Left kidney (tissue), 1 donor: ENCODE measurements at regions not wholly inside any gene's neighbourhood (a gene's known extent, or its start where the extent isn't known, plus 50 kb on each side); places are given as distances from the start of the nearest gene placed in this dataset.
A peak's percentile ranks its signal among the peaks of the same experiment; 100 is the strongest.

Experiments used
- DNase-seq: peaks from one replicate; pipeline ENCODE4 v3.0.0-alpha.2; 2013

DNA sequence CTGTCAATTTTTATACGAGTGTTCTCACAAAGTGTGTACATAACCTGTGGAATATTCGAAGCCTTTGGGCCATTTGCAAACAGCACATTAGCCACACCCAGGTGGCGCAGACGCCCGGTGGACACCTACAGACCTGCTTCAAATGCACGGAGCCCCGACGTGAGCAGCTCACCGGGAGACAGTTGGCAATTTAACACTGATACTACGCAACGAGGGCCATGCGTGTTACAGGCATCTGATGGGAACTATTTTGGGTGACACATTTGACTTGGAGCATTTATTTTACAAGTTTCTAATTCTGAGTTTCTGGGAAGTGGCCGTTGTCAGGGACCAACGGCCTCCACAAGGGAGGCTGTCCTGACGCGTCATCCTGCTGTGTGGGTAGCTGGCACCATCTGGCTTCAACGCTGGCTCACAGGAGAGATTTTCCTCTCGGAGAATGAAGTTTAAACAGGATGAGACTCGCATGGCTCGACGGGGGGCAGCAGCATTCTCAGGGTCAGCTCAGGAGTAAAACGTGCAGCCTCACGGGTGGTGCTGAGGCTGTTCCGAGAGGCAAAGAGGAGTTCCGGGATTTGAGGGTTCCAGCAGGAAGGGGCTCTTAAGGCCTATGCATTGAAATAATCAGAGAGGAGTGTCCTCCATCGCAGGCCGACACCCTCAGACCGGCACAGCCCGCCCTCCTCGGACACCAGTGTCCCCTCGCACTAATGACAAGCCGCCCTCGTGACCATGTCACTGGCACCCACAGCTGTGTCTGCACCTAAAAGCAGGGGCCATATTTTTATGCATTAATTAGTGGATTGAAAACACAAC lies 207.4 kb downstream of the DLL1 start:
- DNase-seq: no peak

DNA sequence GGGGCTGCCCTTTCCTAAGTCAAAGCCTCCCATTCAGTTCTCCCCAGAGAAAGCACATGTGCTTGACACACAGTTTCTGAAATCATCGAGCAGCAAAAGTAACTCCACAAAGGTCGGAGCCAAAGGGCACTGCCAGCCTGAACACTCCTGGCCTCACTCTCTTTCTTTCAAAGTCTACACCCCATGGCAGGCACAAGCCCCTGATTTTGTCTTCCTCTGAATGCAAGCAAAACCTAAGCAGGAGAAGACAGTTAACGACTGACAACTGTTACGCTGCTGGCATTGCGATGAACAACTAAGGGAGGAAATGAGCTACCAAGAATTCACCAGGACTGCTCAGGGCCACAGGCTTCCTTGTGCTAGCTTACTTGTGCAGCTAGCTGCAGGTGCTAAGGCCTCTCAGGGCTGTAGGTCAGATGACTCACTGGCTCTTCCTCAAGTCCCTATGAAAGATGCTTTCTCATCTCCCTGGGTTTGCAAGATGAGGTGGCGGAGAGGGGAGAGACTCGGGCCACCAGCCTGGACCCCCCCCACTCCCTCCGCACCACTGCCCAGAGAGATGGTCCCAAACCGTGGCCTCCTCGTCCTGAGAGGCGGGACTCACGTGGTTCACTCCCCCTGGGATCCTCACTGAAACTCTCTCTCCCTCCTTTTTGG lies 208.2 kb downstream of the DLL1 start:
- no peak for DNase-seq

DNA sequence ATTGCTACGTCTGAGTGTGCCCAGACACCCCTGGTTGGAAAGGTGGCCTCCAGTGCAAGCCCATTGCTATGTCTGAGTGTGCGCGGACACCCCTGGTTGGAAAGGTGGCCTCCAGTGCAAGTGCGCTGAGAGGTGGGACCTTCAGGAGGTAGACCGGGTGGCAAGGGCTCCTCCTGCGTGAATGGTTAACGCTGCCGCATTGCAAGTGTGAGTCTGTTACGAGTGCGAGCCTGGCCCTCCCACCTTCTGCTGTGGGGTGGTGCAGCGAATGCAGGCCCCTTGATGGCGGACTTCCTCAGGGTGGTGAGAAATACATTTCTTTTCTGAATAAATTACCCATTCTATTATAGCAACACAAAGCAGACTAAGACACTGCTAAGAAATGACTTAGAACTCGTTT lies 208.8 kb downstream of the DLL1 start:
- DNase-seq: no peak

DNA sequence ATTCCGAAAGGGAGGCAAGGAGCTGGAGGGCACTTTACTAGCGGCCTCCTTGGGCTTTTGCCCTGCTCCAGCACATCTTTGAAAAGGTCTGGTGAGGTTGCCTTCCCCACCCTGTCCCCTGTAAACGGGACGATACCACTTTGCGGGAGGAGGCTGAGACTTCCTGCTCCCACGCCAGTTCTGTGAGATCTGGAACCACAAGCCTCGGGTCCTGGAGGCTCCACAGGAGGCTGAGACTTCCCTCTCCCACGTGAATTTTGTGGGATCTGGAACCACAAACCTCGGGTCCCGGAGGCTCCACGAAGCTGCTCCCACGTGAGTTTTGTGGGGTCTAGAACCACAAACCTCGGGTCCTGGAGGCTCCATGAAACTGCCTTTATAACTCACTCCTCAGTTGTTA lies 209.3 kb downstream of the DLL1 start:
- no peak for DNase-seq

DNA sequence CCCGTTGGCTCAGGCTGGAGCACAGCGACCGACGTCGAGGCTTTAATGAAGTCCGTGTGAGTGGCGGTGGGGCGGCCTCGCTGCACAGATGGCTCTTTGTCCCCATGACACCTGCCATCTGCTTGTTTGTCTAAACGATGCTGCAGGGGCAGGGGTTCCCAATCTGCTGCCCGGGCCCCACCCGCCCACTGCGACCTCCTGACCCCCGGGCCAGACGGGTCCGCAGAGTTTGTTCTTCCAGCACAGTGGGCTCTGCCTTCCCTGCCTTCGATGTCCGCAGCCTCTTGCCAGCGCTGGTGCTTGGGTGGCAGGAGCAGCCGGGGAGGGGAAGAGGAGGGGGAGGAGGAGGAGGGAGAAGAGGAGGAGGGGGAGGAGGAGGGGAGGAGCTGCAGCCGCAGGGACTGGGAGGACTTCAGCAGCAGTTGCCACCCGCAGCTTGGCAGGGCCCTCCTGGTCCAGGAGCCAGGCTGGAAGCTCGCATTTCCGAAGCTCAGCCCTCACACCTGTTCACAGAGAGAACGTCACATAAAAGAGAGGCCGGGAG lies 210.0 kb downstream of the DLL1 start:
- no peak for DNase-seq

DNA sequence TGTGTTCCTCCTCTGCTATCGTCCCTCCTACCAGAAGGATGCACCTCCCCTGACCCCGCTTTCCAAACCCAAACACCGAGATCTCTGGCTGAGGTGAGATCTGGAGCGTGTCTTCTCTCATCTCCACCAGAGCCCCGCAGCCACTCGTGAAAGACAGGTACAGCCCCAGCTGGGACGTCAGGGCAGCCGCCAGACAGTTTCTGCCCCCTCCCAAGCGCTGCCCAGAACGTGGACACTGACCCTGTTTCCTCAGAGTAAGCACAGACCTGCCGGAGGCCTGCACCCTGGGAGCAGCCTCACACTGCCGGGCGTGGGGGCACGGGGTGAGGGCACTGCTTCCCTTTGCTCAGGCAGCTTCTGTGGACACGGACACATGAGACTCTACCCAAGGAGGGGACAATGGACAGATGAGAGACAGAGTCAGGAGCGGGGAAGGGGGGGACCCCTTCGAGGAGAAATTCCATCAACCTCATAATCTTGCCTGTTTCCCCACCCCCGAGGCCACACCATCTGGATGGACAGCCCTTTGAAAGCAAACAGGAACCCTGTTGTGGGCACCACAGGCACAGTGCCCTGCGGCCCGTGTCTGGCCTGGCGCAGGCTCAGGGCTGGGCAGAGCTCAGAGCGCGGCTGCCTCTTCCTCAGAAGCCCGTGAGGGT lies 210.6 kb downstream of the DLL1 start:
- no peak for DNase-seq

DNA sequence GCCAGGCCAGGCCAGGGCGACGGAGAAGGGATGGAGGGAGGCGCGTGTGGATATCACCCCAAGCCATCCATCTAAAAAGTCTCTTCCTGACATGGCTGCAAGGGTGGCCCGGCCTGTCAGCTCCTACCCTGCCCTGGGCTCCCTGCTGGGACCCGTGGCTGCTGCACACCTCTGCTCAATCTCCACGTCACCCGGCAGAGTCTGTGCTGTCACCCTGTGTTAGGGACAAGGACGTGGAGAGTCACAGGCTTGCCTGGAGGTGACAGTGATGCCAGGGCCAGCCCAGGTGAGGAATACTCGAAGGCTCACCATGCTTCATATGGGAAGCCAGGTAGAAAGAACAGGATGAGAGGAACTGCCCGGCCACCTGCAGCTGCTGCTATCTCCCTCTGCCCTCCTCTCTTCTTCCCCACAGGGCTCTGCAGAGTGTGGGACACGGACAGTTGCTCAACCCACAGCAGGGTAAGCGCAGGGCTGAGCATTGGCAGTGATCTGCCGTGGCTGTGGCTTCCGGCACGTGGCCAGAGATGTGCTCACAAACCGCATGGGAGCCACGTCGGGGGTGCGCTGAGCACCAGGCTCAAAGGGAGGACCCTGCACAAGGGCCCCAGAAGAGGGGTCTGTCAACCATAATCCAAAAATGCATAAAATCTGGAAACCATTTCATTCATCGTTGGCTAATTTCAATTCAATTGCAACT lies 214.3 kb downstream of the DLL1 start:
- DNase-seq: no peak

DNA sequence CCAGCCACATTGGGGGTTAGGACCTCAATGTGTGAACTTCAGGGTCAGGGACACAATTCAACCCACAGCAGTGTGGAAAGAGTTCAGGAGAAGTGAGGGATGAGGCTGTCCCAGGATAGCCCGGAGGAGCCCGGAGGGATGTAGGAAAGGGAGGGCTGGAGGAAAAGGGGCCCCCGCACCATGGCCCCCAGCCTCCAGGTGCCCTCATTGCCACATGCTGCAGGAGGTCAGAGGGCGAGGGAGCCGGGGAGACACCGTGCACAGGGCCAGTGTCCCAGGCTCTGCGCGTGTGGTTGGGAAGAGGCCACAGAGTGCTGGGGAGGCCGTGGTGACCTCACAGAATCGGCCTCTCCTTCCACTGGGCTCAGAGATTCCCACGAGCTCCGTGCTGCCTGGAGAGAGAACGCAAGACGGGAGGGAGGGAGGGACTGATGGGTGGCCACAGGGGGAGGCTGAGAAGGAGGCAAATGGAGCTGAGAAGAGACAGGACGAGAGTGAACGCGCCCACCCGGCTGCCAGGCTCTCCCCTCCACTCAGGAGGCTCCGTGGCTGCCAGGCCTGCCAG lies 215.1 kb downstream of the DLL1 start:
- no peak for DNase-seq

DNA sequence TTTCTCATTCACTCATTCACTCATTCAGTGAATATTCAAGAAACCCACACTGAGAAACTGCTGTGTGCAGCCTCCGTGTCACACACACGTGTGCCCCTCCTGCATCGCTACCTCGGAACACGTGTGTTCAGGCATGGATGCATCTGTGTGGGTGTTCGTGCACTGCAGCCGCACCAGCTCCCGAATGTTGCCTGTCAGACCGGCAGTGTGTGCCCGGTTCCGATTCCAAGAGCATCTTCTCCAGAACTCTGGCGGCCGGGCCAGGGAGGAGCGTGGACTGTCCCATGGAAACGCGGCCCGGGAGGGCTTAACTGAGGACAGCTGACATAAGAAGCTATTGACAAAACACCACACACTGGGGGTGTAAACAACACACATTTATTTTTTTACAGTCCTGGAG lies 216.0 kb downstream of the DLL1 start:
- DNase-seq: no peak

DNA sequence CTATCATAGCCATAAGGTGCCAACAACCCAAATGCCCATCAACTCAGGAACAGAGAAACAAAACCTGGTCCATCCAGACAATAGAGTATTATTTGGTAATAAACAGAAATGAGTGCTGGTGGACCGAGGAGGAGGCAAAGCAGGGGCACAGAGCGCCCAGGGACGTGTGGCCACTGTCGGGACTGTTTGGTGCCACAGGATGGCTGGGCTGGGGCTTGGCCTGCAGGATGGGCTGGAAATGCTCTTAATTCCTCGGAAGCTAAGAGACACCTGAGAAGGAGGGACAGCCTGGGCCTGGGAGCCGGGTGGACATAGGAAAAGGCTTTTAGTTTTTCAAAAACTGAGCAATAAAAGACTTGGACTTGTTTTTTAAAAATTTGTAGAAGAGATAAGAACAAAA lies 216.4 kb downstream of the DLL1 start:
- DNase-seq: no peak

DNA sequence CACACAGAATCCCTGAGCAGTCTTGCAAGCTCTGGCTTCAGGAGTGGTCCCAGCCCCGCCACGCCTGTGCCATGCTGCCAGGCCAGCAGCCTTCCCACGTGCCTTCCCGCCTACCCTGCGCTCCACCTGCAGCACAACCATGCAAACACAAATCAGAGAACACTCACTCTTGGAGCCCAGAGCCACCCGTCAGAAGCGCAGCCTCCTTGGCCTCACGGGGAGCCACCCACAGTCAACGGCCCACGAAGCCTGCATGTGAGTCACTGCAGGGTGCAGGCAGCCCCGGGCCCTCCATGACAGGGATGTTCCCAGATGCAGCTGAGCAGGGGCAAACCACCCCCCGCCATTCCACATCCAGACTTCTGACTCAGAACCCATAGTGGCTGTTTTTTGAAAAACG lies 217.0 kb downstream of the DLL1 start:
- DNase-seq: no peak

DNA sequence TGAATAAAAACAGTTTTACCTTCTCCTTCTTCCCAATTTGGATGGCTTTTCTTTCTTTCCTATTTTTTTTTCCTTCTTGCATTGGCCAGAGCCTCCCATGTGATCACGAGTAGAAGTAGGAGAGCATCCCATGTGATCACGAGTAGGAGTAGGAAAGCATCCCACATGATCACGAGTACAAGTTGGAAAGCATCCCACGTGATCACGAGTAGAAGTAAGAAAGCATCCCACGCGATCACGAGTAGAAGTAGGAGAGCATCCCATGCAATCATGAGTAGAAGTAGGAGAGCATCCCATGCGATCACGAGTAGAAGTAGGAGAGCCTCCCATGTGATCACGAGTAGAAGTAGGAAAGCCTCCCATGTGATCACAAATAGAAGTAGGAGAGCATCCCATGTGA lies 218.6 kb downstream of the DLL1 start:
- no peak for DNase-seq

DNA sequence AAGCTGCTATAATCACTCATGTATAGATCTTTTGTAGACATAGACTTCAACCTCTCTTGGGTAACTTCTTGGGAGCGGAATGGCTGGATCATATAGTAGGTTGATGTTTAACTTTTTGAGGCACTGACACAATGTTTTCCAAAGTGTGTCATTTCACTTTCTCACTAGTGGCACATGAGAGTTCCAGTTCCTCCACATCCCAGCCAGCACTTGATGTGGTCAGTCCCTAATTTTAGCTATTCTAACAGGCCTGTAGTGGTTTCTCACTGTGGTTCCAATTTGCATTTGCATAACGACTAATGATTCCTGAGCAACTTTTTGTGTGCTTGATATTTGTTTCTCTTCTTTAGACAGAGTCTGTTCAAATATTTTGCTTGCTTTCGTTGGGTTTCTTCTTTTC lies 221.3 kb downstream of the DLL1 start:
- no peak for DNase-seq

DNA sequence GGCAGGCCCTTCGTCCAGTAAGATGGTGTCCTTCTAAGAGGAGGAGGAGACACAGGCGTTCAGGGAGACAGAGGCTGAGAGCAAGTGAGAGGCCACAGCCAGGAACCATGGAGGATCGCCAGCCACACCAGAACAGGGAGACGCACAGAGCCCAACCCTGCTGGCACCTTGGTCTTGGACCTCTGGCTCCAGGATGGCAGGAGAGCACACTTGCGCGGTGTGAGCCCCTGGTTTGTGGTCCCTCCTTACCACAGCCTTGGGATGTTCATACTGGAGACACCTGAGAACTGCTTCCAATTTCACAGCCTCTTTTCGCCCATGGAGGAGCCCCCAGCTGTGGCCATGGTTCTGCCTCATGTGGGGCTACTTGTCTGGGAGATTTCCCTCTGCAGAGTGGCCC lies 222.4 kb downstream of the DLL1 start:
- no peak for DNase-seq

DNA sequence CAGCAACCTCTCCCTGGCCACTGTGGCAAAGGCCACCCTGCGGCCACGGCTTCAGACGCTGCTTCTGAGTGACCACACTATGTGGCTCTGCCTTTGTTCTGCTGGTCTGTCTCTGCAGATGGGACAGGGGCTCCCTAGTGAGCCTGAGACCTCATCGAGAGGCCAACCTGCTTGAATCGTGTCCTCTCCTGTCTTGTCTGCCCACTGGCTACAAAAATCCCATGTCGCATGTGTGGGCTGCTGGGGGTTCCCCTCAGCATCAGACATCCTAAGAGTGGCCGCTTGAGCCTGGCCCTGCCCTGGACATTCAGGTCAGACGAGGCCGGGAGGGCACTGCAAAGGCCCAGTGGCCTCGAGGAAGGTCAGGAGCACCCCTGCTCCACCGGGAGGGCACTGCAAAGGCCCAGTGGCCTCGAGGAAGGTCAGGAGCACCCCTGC lies 222.9 kb downstream of the DLL1 start:
- DNase-seq: no peak

DNA sequence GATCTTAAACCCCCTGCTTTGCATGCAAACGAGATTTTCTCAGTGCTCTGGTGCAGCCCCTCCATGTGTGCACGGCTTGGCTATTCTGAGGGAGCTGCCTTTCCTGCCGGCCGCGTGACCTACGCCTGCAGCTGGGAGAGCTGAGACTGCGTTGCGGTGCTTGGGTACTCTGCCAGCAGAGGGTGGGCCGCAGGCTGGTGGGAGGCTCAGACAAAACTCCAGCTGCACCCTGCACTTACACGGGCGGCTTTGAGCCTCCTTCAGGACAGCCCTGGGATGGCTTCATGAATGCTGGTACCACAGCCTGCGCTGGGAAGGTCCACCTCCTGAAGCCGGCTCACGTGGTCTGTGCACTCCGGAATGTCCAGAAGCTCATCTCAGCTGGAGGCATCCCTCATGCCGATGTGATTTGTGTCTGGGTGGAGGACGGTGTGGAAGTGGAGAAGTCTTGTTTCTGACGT lies 223.7 kb downstream of the DLL1 start:
- DNase-seq: no peak

DNA sequence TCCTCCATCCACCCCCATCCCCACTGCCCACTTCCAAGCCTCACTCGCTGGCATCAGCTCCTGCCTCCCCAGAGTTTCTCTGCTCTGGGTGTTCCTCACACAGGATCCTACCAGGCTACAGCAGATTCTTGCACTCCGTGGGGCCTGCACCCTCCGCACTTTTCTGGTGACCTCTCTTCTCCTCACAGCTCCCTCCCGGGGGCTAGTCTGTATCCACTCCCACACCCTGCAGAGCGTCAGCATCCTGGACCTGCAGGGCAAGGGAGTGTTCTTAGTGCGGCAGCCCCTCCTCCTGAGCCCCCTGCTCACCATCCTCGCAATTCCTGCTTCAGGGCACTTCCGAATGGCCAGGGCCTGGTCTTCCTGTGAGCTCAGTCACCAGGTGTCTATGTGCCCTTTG lies 224.2 kb downstream of the DLL1 start:
- no peak for DNase-seq

DNA sequence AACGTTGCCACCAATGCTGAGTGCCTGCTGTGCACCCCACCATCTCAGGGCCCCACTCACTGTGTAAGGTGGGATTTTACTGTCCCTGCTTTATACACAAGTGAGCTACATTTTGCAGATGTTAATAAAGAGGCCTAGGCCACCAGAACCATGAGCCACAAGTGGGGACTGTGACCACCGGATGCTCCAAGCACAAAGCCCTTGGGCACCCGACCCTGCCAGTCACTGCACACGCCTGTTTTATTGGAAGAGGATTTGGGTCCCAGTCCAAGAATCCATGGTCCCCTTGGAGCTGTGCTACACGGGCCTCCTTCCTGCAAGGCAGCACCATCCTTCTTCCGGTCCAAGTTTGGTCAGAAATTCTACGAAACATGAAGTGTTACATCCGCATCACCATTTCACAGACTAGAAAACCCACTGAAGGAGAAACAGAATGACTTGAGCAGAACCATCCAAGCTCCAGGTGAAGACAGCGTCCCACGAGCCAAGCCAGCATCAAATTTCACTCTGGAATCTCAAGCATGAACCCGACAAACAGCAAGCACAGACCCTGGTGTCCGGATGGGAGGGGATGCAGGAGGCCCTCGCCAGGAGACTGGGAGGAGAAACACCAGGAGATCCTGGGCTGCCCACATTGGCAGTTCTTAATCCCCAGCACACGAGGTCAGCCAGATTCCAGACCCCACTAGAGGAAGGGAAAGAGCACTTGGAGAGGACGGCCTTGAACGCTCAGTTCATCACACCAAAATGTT lies 226.9 kb downstream of the DLL1 start:
- peak; percentile 36 for DNase-seq

DNA sequence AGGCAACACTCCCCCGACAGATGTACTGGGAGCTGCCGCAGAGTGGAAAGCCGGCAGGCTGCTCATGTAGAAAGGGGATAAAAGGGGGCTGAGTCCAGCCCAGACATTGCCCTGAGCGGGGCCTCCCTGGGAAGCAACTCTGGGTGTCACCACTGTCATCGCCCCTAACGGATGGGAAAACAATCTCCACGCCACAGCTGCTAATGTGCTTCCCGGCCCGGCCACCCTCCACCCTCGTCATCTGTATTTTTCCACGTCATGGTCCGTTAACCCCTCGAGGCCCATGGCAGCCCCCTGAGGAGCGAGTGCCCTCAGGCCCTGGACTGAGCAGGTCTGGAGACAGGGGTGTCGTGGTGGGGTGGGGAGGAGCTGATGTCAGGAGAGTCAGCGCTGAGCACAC lies 227.4 kb downstream of the DLL1 start:
- no peak for DNase-seq

DNA sequence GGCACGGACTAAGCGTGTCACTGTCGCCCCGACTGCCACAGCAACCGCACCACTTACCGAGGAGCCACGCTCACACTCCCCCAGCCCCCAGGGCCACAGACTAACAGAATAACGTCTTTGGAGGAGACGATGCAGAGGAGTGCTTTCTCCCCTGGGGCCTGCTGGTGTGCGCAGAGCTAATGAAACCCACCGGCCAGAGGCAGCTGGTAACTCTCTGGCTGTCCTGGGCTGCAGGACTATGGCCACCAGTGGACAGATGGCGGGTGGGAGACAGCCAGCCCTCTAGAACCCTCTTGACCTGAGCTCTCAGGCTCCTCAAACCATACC lies 228.0 kb downstream of the DLL1 start:
- DNase-seq: no peak

DNA sequence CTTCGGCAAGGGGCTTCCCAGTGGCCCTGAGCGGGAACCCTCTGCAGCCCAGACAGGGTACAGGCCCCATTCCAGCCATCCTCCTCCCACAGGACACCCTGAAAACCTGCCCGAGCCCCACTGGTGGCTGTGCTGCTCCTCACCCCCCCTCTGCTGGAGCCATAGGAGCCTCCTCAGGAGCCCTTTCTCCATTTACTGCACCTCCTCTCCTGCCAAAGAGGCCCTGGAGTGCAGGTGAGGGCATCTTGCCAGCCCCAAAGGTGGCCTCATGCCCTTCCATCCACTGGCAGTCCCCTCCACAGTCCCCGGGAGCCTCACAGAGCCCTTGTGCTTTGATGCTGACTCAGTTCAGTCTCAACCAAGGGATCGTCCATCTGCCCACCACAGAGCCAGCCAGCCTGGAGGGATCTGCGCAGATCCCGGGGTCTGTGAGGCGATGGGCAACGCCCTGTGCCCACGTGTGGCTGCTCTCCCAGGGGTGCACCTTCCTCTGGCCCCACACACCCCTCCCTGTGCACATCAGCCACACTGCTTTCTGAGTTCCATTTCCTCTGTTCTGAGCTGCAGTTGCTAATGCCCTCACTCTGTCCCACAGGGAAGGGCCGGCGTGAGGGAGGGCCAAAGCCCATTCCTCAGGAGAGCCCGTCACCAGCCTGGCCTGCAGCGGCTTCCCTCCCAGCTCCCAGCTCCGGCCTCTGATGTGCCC lies 228.5 kb downstream of the DLL1 start:
- DNase-seq: no peak
